ENCODE measurements at regions not wholly inside any gene's neighbourhood (a gene's known extent, or its start where the extent isn't known, plus 50 kb on each side); places are given as distances from the start of the nearest gene placed in this dataset.
"Not testable (repeated sequence)": the region's sequence is repeated elsewhere in the genome, so short reads cannot be mapped to it uniquely, and the experiment has no call there.

GRCh38 chr11:3520905-3521304 lies 120.9 kb downstream of the ART5 start:
- not testable (repeated sequence) for DNase-seq (ENCODE audit: low read depth)

DNA sequence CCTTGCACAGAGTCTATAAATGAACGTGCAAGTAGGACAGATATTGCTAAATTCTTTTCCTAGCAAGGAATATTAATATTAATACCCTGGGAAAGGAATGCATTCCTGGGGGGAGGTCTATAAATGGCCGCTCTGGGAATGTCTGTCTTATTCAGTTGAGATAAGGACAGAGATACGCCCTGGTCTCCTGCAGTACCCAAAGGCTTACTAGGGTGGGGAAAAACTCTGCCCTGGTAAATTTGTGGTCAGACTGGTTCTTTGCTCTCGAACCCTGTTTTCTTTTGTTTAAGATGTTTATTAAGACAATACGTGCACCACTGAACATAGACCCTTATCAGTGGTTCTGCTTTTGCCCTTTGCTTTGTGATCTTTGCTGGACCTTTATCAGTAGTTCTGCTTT lies 122.0 kb downstream of the ART5 start:
- not testable (repeated sequence) for H3K4me3 ChIP-seq (ENCODE audit: low read depth, low read length); DNase-seq (ENCODE audit: low read depth)

More at GRCh38 chr11:3520905-3521304, 120.9 kb downstream of the ART5 start:
- not testable (repeated sequence) for H3K4me3 ChIP-seq (ENCODE audit: low read depth, low read length)

DNA sequence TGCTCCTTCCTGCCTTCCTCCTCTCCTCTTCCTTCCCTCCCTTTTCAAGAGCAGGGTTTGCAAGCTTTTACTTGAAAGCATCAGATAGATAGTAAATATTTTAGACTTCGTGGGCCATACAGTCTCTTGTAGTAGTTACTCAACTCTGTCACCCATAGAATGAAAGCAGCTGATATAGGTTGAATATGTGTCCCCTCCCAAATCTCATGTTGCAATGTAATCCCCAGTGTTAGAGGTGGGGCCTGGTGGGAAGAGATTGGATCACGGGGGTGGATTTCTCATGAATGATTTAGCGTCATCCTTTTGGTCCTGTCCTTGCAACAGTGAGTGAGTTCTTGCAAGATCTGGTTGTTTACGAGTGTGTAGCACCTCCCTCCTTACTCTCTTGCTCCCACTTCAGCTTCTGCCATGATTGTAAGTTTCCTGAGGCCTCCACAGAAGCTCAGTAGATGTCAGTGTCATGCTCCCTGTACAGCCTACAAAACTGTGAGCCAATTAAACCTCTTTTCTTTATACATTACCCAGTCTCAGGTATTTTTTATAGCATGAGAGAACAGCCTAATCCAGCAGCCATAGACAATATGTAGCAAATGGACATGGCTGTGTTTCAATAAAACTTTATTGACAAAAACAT lies 124.7 kb downstream of the ART5 start:
- DNase-seq (ENCODE audit: low read depth); H3K4me3 ChIP-seq (ENCODE audit: low read depth, low read length): not testable (repeated sequence)

DNA sequence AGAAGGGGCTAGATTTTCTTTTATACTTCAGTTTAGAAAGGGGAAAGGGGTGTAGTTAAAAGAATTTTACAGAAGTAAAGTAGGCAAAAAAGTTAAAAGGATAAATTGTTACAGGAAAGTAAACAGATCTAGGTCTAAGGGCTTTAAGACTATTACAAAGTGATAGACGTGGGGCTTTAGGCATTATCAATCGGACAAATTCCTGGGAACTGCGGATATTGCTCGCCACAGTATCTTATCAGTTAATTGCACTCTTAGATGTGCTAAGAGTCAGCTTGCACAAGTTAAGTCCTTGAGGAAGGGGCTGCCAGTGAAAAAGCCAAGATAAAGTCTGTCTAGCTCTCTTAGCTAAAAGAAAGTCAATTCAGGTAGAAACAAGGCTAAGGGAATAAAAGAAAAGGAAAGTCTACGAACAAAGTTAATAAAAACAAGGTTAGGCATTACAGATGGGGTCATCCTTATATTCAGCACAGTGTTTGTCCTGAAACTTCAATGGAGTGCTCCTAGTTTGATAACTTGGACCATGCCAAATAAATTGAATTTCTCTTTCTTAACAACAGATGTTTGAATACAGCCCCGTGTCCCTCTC lies 125.4 kb downstream of the ART5 start:
- DNase-seq (ENCODE audit: low read depth); H3K4me3 ChIP-seq (ENCODE audit: low read depth, low read length): not testable (repeated sequence)

DNA sequence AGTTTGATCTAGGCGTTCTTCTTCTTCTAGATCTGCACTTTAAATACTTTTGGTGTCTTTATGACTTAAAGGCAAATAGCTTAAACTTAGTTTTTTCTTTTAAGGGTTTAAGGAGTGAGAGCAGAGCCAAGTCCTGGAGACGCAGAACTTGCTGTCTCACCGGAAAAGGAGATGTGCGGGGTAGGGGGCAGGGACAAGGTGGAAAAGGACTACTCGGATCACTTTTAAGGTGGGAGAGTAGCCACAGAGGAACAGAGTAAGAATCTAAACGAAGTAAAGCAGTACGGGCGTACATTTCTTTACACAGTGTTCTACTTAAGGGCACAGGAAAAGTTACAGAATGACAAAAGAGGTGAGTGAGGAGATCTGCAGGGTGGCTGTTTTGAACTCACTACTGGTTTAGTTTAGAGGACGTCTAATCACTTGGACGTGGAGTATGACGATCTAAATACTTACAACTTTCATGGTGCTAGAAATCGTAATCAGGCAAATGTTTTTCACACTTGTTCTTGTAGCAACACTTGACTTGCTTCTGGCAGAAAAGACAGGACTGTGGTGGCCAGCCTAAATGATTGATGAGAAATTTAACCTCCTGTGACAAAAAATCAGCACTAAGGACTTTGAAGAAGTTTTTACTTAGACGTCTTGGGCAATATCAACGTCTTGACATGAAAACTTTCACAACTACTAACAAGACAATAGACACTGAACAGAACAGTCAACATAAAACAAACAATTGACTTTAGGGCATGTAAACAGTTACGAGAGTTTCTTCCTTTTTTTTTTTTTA lies 127.0 kb downstream of the ART5 start:
- not testable (repeated sequence) for H3K4me3 ChIP-seq (ENCODE audit: low read depth, low read length)

GRCh38 chr11:3513311-3513710 lies 128.5 kb downstream of the ART5 start:
- not testable (repeated sequence) for DNase-seq (ENCODE audit: low read depth); H3K4me3 ChIP-seq (ENCODE audit: low read depth, low read length)

More for the DNA sequence above, 127.0 kb downstream of the ART5 start:
- not testable (repeated sequence) for DNase-seq (ENCODE audit: low read depth)

- not testable (repeated sequence) for H3K4me3 ChIP-seq (ENCODE audit: low read depth, low read length); DNase-seq (ENCODE audit: low read depth)
Measured at GRCh38 chr11:3512751-3513150, 129.0 kb downstream of the ART5 start.

GRCh38 chr11:3512133-3512703 lies 129.6 kb downstream of the ART5 start:
- H3K4me3 ChIP-seq (ENCODE audit: low read depth, low read length); DNase-seq (ENCODE audit: low read depth): not testable (repeated sequence)

- DNase-seq (ENCODE audit: low read depth): peak; percentile 24
- not testable (repeated sequence) for H3K4me3 ChIP-seq (ENCODE audit: low read depth, low read length)
Measured at GRCh38 chr11:3511416-3512132, 130.2 kb downstream of the ART5 start.

GRCh38 chr11:3509563-3509962 lies 130.6 kb upstream of the ZNF195 start:
- DNase-seq (ENCODE audit: low read depth); H3K4me3 ChIP-seq (ENCODE audit: low read depth, low read length): not testable (repeated sequence)

GRCh38 chr11:3499198-3499597 lies 120.3 kb upstream of the ZNF195 start:
- not testable (repeated sequence) for DNase-seq (ENCODE audit: low read depth)

DNA sequence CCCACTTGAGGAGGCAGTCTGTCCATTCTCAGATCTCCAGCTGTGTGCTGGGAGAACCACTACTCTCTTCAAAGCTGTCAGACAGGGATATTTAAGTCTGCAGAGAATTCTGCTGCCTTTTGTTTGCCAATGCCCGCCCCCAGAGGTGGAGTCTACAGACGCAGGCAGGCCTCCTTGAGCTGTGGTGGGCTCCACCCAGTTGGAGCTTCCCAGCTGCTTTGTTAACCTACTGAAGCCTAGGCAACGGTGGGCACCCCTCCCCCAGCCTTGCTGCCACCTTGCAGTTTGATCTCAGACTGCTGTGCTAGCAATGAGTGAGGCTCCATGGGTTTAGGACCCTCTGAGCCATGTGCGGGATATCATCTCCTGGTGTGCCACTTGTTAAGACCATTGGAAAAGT lies 119.4 kb upstream of the ZNF195 start:
- not testable (repeated sequence) for DNase-seq (ENCODE audit: low read depth); H3K4me3 ChIP-seq (ENCODE audit: low read depth, low read length)

More at GRCh38 chr11:3499198-3499597, 120.3 kb upstream of the ZNF195 start:
- H3K4me3 ChIP-seq (ENCODE audit: low read depth, low read length): not testable (repeated sequence)

- H3K4me3 ChIP-seq (ENCODE audit: low read depth, low read length): not testable (repeated sequence)
Measured at GRCh38 chr11:3493152-3493551, 114.2 kb upstream of the ZNF195 start.

DNA sequence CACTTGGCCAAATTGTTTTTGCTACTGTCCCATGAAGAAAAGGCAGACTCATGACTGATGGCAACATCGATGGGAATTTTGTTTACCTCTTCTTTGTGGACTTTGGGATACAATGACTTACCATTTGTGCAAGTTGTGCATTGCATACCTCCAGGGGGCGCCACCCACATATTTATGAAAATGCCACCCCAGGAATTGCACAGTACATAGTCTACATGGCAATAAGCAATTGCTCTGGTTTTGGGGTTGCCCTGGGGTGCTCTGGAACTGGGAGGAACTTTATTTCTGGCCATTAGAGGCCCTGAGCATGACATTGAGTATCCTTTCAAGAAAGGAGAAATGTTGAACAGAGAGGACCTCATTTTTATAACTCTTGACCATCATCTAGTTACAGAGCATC lies 109.1 kb upstream of the ZNF195 start:
- DNase-seq (ENCODE audit: low read depth): not testable (repeated sequence)

More at GRCh38 chr11:3493152-3493551, 114.2 kb upstream of the ZNF195 start:
- not testable (repeated sequence) for DNase-seq (ENCODE audit: low read depth)

DNA sequence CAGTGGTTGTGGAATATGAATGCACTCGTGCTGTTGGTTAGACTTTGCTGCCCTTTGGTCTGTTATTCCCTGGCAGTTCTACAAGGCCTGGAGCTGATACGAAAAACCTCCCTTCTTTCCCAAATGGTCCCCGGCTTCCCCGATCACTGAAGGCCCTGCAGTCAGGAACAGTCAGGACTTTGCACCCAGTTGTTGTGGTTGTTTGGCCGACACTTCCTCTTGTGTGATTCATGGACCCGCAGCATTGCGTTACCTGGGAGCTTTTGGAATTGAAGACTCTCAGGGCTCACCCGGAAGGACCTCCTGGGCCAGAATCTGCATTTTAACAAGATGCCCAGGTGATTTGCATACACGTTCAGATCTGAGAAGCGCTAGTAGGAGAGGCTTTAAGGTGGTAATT lies 106.8 kb upstream of the ZNF195 start:
- not testable (repeated sequence) for H3K4me3 ChIP-seq (ENCODE audit: low read depth, low read length); DNase-seq (ENCODE audit: low read depth)

More for the DNA sequence above, 109.1 kb upstream of the ZNF195 start:
- not testable (repeated sequence) for H3K4me3 ChIP-seq (ENCODE audit: low read depth, low read length)

GRCh38 chr11:3476937-3477885 lies 98.3 kb upstream of the ZNF195 start:
- not testable (repeated sequence) for H3K4me3 ChIP-seq (ENCODE audit: low read depth, low read length); DNase-seq (ENCODE audit: low read depth)

Data from GM12865 (cell line).